Tibial nerve (tissue), 4 donors: ENCODE measurements at regions not wholly inside any gene's neighbourhood (a gene's known extent, or its start where the extent isn't known, plus 50 kb on each side); places are given as distances from the start of the nearest gene placed in this dataset.

ENCODE experiments used
- CTCF ChIP-seq, 5 experiments: fragments of 200-600 bp in 3 of 5; fragments of 450-650 bp in 2 of 5; sonication (generic) in 3 of 5; IDR thresholded peaks; one replicate each; pipeline ENCODE4 v1.5.1; 2016 to 2019; ENCODE audit warnings: antibody characterized with exemption in 5 of 5, mild to moderate bottlenecking in 3 of 5, moderate library complexity in 2 of 5
- EP300 ChIP-seq, 2 donors: sonication (generic); formaldehyde crosslinking; IDR thresholded peaks; one replicate each; pipeline ENCODE4 v1.6.1; 2017; ENCODE audit warnings: antibody characterized with exemption in 2 of 2, mild to moderate bottlenecking in 1 of 2
- POLR2A ChIP-seq, 2 donors: fragments of 450-650 bp; IDR thresholded peaks; one replicate each; pipeline ENCODE4 v1.6.1; 2017; ENCODE audit warnings: antibody characterized with exemption in 2 of 2, mild to moderate bottlenecking in 2 of 2, moderate library complexity in 2 of 2

GRCh38 chr9:88737876-88738275, 202.9 kb downstream of the NXNL2 start:
- TF ChIP-seq CTCF (IDR thresholded peaks at IDR 0.05) (no peak), POLR2A (IDR thresholded peaks at IDR 0.05) (no peak), EP300 (IDR thresholded peaks at IDR 0.05) (no peak)
